Lung (tissue), 11 donors: ENCODE measurements at regions not wholly inside any gene's neighbourhood (a gene's known extent, or its start where the extent isn't known, plus 50 kb on each side); places are given as distances from the start of the nearest gene placed in this dataset.

ENCODE experiments used
- ATAC-seq: fragments of 200-7000 bp; cut with Tn5 transposase; one replicate; pipeline ENCODE4 v1.9.1; 2020; ENCODE audit warnings: moderate number of reproducible peaks; ENCODE audit not compliant: insufficient read depth, low FRiP score
- DNase-seq, 3 donors: peaks; one replicate each; pipeline ENCODE4 v3.0.0-alpha.2; 2013 to 2017
- H3K27ac ChIP-seq, 2 donors: one replicate each; pipeline ENCODE4 v1.5.1; 2013; ENCODE audit warnings: mild to moderate bottlenecking in 2 of 2, moderate library complexity in 2 of 2, control low read depth in 1 of 2, inconsistent platforms in 1 of 2, low read depth in 1 of 2, low read length in 1 of 2
- H3K27me3 ChIP-seq, 3 donors: one replicate each; pipeline ENCODE4 v1.5.1; 2013; ENCODE audit warnings: low read length in 2 of 3; ENCODE audit not compliant: control insufficient read depth in 3 of 3, insufficient read depth in 3 of 3
- H3K36me3 ChIP-seq, 4 donors: one replicate each; pipeline ENCODE4 v1.5.1; 2013; ENCODE audit warnings: low read length in 4 of 4, mild to moderate bottlenecking in 1 of 4, moderate library complexity in 1 of 4; ENCODE audit not compliant: control insufficient read depth in 4 of 4, insufficient read depth in 4 of 4
- H3K4me1 ChIP-seq, 5 donors: one replicate each; pipeline ENCODE4 v1.5.1; 2013; ENCODE audit warnings: low read length in 5 of 5, mild to moderate bottlenecking in 2 of 5, moderate library complexity in 1 of 5; ENCODE audit not compliant: control insufficient read depth in 5 of 5, insufficient read depth in 5 of 5
- H3K4me3 ChIP-seq: one replicate; pipeline ENCODE4 v1.5.1; 2013; ENCODE audit warnings: mild to moderate bottlenecking, control low read depth, moderate library complexity
- H3K9ac ChIP-seq, 2 donors: one replicate each; pipeline ENCODE4 v1.5.1; 2013; ENCODE audit warnings: low read length in 2 of 2, control low read depth in 1 of 2; ENCODE audit not compliant: insufficient read depth in 1 of 2
- H3K9me3 ChIP-seq, 4 donors: one replicate each; pipeline ENCODE4 v1.5.1; 2013; ENCODE audit warnings: low read length in 3 of 4, mild to moderate bottlenecking in 1 of 4, moderate library complexity in 1 of 4; ENCODE audit not compliant: control insufficient read depth in 4 of 4, insufficient read depth in 3 of 4
- WGBS, 2 donors: extraction: QIAGEN DNeasy Blood & Tissue Kit; methylation state at CpG; one replicate each; pipeline ENCODE4 v1.1.7; 2013; 5-methylcytosine and 5-hydroxymethylcytosine counted together
- TF ChIP-seq, protein P1 (sequence below): IDR thresholded peaks from 2 replicates; pipeline ENCODE4 v1.5.1; 2012; ENCODE audit warnings: mild to moderate bottlenecking; ENCODE audit errors: control extremely low read depth, extremely low read depth
- donor health status: control.
- donor health status: control.
- donor health status: Bipolar disorder and iron deficiency.
- donor health status: healthy.
- donor health status: DM: yes; HTN: yes; CAD: no.

DNA sequence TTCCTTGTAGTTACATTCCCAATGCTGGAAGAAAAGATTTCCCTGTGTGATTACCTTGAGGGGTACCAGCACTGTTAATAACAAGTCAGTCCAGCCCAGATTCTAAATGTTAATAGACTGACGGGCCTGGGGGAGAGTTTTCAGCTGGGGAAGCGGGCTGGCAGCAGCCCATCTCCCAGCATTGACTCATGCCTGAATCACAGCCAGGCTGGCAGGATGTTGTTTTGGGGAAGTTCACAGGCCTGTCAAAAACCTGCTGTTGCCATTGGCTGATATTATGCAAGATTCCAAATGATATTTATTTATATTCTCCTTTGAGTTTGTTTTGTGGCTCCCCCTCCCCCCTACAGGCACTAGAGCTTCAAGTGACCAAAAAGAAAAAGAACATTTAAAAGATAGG, 213.9 kb upstream of the CNR1 start:
- H3K27ac ChIP-seq: no peak overlapping the region
- DNase-seq (peak in 1 of 3 donors; percentile 0), ATAC-seq (peak; percentile 73)
- H3K9ac ChIP-seq: no peak overlapping the region
- H3K27me3 ChIP-seq: no peaks in the 10 kb centered on the region
- 14 to 20% methylated on average over 2 of the region's 2 CpGs for WGBS, 2 donors
- peaks cover 0 to 4% (median 0%) of the 10 kb centered on the region in 4 donors for H3K9me3 ChIP-seq
- no peaks in the 10 kb centered on the region for H3K4me1 ChIP-seq
- no peaks in the 10 kb centered on the region for H3K36me3 ChIP-seq
- no peak overlapping the region for H3K4me3 ChIP-seq
- TF ChIP-seq, protein P1, sequence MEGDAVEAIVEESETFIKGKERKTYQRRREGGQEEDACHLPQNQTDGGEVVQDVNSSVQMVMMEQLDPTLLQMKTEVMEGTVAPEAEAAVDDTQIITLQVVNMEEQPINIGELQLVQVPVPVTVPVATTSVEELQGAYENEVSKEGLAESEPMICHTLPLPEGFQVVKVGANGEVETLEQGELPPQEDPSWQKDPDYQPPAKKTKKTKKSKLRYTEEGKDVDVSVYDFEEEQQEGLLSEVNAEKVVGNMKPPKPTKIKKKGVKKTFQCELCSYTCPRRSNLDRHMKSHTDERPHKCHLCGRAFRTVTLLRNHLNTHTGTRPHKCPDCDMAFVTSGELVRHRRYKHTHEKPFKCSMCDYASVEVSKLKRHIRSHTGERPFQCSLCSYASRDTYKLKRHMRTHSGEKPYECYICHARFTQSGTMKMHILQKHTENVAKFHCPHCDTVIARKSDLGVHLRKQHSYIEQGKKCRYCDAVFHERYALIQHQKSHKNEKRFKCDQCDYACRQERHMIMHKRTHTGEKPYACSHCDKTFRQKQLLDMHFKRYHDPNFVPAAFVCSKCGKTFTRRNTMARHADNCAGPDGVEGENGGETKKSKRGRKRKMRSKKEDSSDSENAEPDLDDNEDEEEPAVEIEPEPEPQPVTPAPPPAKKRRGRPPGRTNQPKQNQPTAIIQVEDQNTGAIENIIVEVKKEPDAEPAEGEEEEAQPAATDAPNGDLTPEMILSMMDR: no peak

DNA sequence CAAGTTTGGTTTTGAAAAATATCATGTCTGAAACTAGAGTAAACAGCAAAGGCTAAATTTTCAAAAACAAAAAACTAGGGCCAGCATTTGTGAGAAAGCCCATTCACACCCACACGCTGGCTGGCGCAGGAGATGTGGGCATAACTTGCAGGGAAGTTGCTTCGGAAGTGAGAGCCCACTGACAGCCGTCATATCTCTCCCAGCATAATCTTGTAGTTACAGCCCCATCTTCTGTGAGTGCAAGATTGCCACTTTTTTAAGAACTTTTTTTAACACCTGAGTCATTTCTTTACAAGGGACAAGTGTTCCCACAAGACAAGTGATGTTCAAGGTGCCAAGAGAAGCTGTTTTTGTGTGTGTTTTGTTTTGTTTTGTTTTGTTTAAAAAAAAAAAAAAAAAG, 212.5 kb upstream of the CNR1 start:
- Histone ChIP-seq H3K36me3 (no peaks in the 10 kb centered on the region), H3K9ac (no peak overlapping the region), H3K27ac (no peak overlapping the region), H3K4me3 (no peak overlapping the region), H3K27me3 (no peaks in the 10 kb centered on the region), H3K9me3 (no peaks in the 10 kb centered on the region), H3K4me1 (no peaks in the 10 kb centered on the region)
- DNase-seq (no peak), ATAC-seq (no peak)
- WGBS, 2 donors: 89 to 90% methylated on average over 4 of the region's 4 CpGs
- TF ChIP-seq, protein P1: no peak

DNA sequence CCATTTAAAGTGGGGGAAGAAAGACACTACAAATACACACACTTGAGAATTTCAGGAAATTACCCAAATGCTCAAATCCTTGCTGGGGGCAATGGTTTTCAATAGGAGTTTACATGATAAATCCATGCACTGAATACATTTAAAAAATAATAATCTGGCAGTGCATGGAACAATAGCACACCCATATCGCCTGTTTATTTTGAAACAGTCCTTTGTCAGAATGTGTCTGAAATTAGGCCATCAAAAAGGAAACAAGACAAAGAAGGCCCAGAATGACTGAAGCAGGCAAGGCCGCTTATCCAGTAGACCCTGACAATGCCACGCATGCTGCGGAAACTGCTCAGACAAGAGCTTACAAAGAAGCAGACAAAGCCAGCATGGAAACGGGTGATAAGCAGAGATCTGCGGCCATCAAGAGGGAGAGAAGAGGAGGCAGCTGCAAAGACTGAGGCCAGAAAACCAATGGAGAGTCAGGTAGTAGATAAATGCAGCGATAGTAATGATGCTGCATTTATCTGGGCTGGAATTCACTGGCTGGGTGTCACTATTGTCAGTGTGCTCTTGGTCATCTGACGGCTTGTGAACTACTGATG, 211.9 kb upstream of the CNR1 start:
- no peaks in the 10 kb centered on the region for H3K36me3 ChIP-seq
- H3K4me3 ChIP-seq: no peak overlapping the region
- no peak for ATAC-seq
- no peaks in the 10 kb centered on the region for H3K4me1 ChIP-seq
- H3K9me3 ChIP-seq: no peaks in the 10 kb centered on the region
- no peaks in the 10 kb centered on the region for H3K27me3 ChIP-seq
- WGBS, 2 donors: 84 to 86% methylated on average over 8 of the region's 8 CpGs
- no peak overlapping the region for H3K9ac ChIP-seq
- no peak for DNase-seq
- TF ChIP-seq, protein P1: no peak
- no peak overlapping the region for H3K27ac ChIP-seq
